Rectal smooth muscle tissue (tissue), 1 donor: ENCODE measurements at regions not wholly inside any gene's neighbourhood (a gene's known extent, or its start where the extent isn't known, plus 50 kb on each side); places are given as distances from the start of the nearest gene placed in this dataset.
"Not testable (repeated sequence)": the region's sequence is repeated elsewhere in the genome, so short reads cannot be mapped to it uniquely, and the experiment has no call there.

ENCODE experiments used
- H3K27ac ChIP-seq: one replicate; pipeline ENCODE4 v1.7.0; 2013; ENCODE audit warnings: low read depth, low read length, inconsistent platforms
- H3K27me3 ChIP-seq: one replicate; pipeline ENCODE4 v1.7.0; 2013; ENCODE audit warnings: low read length; ENCODE audit not compliant: control insufficient read depth, insufficient read depth
- H3K36me3 ChIP-seq: one replicate; pipeline ENCODE4 v1.7.0; 2013; ENCODE audit warnings: low read length; ENCODE audit not compliant: control insufficient read depth, insufficient read depth
- H3K4me1 ChIP-seq: one replicate; pipeline ENCODE4 v1.7.0; 2013; ENCODE audit warnings: low read length; ENCODE audit not compliant: control insufficient read depth, insufficient read depth
- H3K4me3 ChIP-seq: one replicate; pipeline ENCODE4 v1.7.0; 2013; ENCODE audit warnings: low read length
- H3K9ac ChIP-seq: one replicate; pipeline ENCODE4 v1.7.0; 2013; ENCODE audit warnings: low read length

- H3K27ac ChIP-seq = no peak overlapping the region
- H3K36me3 ChIP-seq = no peaks in the 10 kb centered on the region
- no peak overlapping the region for H3K9ac ChIP-seq
- no peak overlapping the region for H3K4me3 ChIP-seq
- H3K4me1 ChIP-seq = no peaks in the 10 kb centered on the region
- H3K27me3 ChIP-seq = no peaks in the 10 kb centered on the region
Measured at GRCh38 chr20:8996817-8997512, 71.9 kb upstream of the PLCB4 start.

DNA sequence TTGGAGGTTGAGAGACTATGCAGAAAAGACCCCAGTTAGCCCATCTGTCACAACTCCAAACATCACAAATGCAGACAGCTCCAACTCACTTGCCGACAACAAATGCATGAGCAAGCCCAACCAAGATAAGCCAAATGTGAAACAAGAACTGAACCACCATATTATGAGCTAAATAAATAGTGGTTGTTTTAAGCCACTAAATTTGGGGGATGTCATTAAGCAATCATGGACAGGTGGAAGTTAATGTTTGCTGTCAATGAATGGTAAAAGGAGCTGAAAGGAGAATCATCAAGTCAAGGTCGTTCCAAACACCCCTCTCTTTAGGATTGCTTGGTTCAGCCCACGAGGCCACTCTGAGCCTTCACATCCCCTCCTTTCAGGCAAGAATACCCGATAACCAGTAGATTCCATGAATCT lies 71.2 kb upstream of the PLCB4 start:
- Histone ChIP-seq H3K4me1 (no peaks in the 10 kb centered on the region), H3K9ac (no peak overlapping the region), H3K27ac (no peak overlapping the region), H3K27me3 (no peaks in the 10 kb centered on the region), H3K4me3 (no peak overlapping the region), H3K36me3 (no peaks in the 10 kb centered on the region)

GRCh38 chr20:9011121-9011520 lies 57.8 kb upstream of the PLCB4 start:
- H3K27me3 ChIP-seq = no peaks in the 10 kb centered on the region
- H3K4me1 ChIP-seq = no peaks in the 10 kb centered on the region
- no peaks in the 10 kb centered on the region for H3K36me3 ChIP-seq
- H3K9ac ChIP-seq = no peak overlapping the region
- no peak overlapping the region for H3K4me3 ChIP-seq
- no peak overlapping the region for H3K27ac ChIP-seq

DNA sequence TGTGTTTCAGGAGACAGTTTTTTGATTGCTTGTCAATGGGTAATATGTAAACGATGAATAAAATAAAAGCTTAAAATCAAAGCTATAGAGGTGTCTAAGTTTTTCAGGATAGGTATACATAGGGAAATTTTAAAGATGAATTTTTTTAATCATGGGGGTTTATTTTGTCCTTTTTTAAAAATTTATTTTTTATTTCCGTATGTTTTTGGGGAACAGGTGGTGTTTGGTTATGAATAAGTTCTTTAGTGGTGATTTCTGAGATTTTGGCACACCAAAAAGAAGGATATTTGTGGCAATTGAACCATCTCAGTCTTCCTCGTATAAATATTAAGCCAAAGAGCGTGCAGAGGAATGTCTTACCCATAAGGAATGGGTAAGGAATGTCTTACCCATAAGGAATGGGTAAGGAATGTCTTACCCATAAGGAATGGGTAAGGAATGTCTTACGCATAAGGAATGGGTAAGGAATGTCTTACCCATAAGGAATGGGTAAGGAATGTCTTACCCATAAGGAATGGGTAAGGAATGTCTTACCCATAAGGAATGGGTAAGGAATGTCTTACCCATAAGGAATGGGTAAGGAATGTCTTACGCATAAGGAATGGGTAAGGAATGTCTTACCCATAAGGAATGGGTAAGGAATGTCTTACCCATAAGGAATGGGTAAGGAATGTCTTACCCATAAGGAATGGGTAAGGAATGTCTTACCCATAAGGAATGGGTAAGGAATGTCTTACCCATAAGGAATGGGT lies 53.5 kb upstream of the PLCB4 start:
- H3K4me1 ChIP-seq, H3K27ac ChIP-seq, H3K27me3 ChIP-seq, H3K4me3 ChIP-seq, H3K9ac ChIP-seq, H3K36me3 ChIP-seq: not testable (repeated sequence)

DNA sequence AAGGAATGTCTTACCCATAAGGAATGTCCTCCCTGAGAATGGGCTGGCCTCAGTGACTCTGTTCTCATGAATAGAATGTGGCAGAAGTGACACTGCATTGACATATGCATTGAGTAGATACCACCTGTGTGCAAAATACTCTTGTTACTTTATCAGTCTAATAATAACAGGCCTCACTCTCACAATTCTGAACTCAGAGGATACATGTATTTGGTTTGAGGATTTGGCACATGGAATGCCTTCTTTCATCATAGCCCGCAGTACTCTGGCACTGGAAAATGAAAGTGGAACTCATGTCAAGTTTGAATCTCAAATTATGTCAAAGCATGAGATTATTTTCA lies 52.9 kb upstream of the PLCB4 start:
- Histone ChIP-seq H3K36me3 (no peaks in the 10 kb centered on the region), H3K27me3 (no peaks in the 10 kb centered on the region), H3K9ac (no peak overlapping the region), H3K27ac (no peak overlapping the region), H3K4me3 (no peak overlapping the region), H3K4me1 (no peaks in the 10 kb centered on the region)

- no peaks in the 10 kb centered on the region for H3K27me3 ChIP-seq
Measured at GRCh38 chr20:9018346-9018745, 50.5 kb upstream of the PLCB4 start.

More at GRCh38 chr20:9018346-9018745, 50.5 kb upstream of the PLCB4 start:
- H3K27ac ChIP-seq = no peak overlapping the region
- H3K4me1 ChIP-seq = no peaks in the 10 kb centered on the region
- H3K9ac ChIP-seq = no peak overlapping the region
- no peaks in the 10 kb centered on the region for H3K36me3 ChIP-seq
- H3K4me3 ChIP-seq = no peak overlapping the region
